Kidney epithelial cell (primary cell): ENCODE measurements at regions not wholly inside any gene's neighbourhood (a gene's known extent, or its start where the extent isn't known, plus 50 kb on each side); places are given as distances from the start of the nearest gene placed in this dataset.

Experiments
- DNase-seq: peaks from one replicate; pipeline ENCODE4 v3.0.0-alpha.2; 2010; ENCODE audit warnings: low read depth
- H3K27me3 ChIP-seq: 2 replicates; pipeline ENCODE4 v1.6.0; 2011; ENCODE audit warnings: low read length; ENCODE audit not compliant: control insufficient read depth, insufficient read depth
- H3K36me3 ChIP-seq: 2 replicates; pipeline ENCODE4 v1.5.1; 2011; ENCODE audit warnings: low read length; ENCODE audit not compliant: control insufficient read depth, insufficient read depth
- H3K4me3 ChIP-seq: 2 replicates; pipeline ENCODE4 v1.5.1; 2011; ENCODE audit warnings: low read depth, mild to moderate bottlenecking, control low read depth, low read length
- TF ChIP-seq, protein P1 (sequence below): IDR thresholded peaks from 2 replicates; pipeline ENCODE4 v1.5.1; 2011; ENCODE audit warnings: mild to moderate bottlenecking, moderate library complexity, low read length, control low read depth, inconsistent platforms; ENCODE audit not compliant: insufficient read depth, poor library complexity, severe bottlenecking

DNA sequence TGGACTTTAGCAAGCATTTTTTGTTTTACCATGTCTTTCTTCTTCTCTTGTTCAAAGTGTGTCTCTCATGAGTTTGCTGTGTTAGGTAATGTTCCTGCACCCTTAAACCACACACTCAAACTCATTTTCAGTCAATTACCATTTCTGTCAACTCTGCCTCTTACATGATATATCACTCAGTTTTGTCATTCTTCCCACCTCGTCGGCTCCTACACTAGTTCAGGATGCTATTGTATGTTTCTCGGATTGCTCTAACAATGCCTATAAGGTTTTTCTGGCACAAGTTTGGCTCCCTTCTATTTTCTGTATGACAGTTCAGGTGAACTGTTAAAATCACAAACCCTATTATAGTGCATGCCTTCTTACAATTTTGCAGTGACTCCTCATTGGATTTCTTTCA lies 260.8 kb upstream of the NAV3 start:
- H3K27me3 ChIP-seq = no peaks in the 10 kb centered on the region
- H3K4me3 ChIP-seq = no peak overlapping the region
- no peaks in the 10 kb centered on the region for H3K36me3 ChIP-seq
- DNase-seq = no peak
- TF ChIP-seq, protein P1, sequence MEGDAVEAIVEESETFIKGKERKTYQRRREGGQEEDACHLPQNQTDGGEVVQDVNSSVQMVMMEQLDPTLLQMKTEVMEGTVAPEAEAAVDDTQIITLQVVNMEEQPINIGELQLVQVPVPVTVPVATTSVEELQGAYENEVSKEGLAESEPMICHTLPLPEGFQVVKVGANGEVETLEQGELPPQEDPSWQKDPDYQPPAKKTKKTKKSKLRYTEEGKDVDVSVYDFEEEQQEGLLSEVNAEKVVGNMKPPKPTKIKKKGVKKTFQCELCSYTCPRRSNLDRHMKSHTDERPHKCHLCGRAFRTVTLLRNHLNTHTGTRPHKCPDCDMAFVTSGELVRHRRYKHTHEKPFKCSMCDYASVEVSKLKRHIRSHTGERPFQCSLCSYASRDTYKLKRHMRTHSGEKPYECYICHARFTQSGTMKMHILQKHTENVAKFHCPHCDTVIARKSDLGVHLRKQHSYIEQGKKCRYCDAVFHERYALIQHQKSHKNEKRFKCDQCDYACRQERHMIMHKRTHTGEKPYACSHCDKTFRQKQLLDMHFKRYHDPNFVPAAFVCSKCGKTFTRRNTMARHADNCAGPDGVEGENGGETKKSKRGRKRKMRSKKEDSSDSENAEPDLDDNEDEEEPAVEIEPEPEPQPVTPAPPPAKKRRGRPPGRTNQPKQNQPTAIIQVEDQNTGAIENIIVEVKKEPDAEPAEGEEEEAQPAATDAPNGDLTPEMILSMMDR = no peak

DNA sequence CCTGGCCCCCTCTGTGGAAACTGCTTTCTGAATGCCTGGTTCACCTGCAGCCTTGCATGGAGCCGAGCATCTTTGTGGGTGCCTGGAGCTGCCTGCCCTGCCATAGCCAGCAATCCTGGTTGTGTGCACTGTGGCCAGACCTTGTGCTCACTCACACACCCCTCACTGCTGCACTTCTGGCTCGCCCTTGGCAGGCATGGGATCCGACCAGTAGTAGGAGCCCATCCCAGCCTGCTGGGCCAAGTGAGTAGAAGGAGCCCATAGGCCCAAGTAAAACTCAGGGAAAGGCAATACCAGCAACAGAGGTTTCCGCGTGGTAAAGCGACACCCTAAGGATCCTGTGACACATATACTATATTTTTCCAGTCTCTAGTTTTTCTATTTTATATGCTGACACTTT lies 270.0 kb upstream of the NAV3 start:
- Histone ChIP-seq H3K4me3 (no peak overlapping the region), H3K27me3 (no peaks in the 10 kb centered on the region), H3K36me3 (no peaks in the 10 kb centered on the region)
- no peak for DNase-seq
- TF ChIP-seq, protein P1 = no peak

GRCh38 chr12:77559400-77560074 lies 271.2 kb upstream of the NAV3 start:
- no peaks in the 10 kb centered on the region for H3K36me3 ChIP-seq
- no peak for DNase-seq
- TF ChIP-seq, protein P1 = no peak
- H3K4me3 ChIP-seq = no peak overlapping the region
- no peaks in the 10 kb centered on the region for H3K27me3 ChIP-seq

DNA sequence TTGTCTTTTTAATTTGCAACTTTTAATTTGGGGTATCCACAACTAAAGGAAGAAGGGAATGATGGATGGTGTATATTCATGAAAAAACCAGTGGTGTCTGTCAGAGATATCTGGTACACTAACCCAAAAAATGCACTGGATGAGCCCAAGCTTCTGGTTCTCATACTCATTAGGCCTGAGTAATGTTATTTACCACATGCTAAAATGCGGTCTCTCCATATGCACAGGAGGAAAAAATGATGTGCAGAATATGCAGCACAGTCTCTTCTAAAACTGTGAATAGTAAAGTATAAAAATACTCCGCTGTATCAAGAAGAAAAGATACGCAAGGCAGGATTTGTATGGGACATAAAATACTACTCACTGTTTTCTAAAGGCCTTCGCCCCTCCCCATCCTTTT lies 275.6 kb upstream of the NAV3 start:
- Histone ChIP-seq H3K27me3 (no peaks in the 10 kb centered on the region), H3K36me3 (no peaks in the 10 kb centered on the region), H3K4me3 (no peak overlapping the region)
- TF ChIP-seq, protein P1 = no peak
- DNase-seq = no peak

GRCh38 chr12:77553976-77554619 lies 276.6 kb upstream of the NAV3 start:
- Histone ChIP-seq H3K36me3 (no peaks in the 10 kb centered on the region), H3K27me3 (no peaks in the 10 kb centered on the region), H3K4me3 (no peak overlapping the region)
- TF ChIP-seq, protein P1 = no peak
- no peak for DNase-seq
